ENCODE measurements at regions not wholly inside any gene's neighbourhood (a gene's known extent, or its start where the extent isn't known, plus 50 kb on each side); places are given as distances from the start of the nearest gene placed in this dataset.

GRCh38 chr17:77364381-77364911 lies 223.7 kb downstream of the SEC14L1 start:
- H3K27me3 ChIP-seq, result no peaks in the 10 kb centered on the region
- H3K36me3 ChIP-seq, result no peaks in the 10 kb centered on the region
- intact Hi-C loops (cut with DNase I), result no loop called here
- H3K27ac ChIP-seq, result peak overlapping the region; percentile 93
- TF ChIP-seq POLR2A (IDR thresholded peaks at IDR 0.05) (no peak), POLR2AphosphoS5 (IDR thresholded peaks at IDR 0.05; ENCODE audit: insufficient read depth in 1 of 2, low read depth in 1 of 2) (no peak), CTCF (IDR thresholded peaks at IDR 0.05) (no peak)
- no peaks in the 10 kb centered on the region for H3K9me3 ChIP-seq
- peaks cover 57% of the 10 kb centered on the region for H3K4me1 ChIP-seq
- no peak for DNase-seq (ENCODE audit: extremely low spot score in 2 of 2)
- H3K4me3 ChIP-seq, result no peak overlapping the region

GRCh38 chr17:77364941-77365583 lies 224.3 kb downstream of the SEC14L1 start:
- no peak overlapping the region for H3K4me3 ChIP-seq
- no peaks in the 10 kb centered on the region for H3K36me3 ChIP-seq
- H3K4me1 ChIP-seq, result peaks cover 63% of the 10 kb centered on the region
- no peaks in the 10 kb centered on the region for H3K9me3 ChIP-seq
- no peak for DNase-seq (ENCODE audit: extremely low spot score in 2 of 2)
- TF ChIP-seq POLR2AphosphoS5 (IDR thresholded peaks at IDR 0.05; ENCODE audit: insufficient read depth in 1 of 2, low read depth in 1 of 2) (no peak), POLR2A (IDR thresholded peaks at IDR 0.05) (no peak), CTCF (IDR thresholded peaks at IDR 0.05) (no peak)
- intact Hi-C loops (cut with DNase I), result no loop called here
- H3K27ac ChIP-seq, result peak overlapping the region; percentile 93
- H3K27me3 ChIP-seq, result no peaks in the 10 kb centered on the region

GRCh38 chr17:77365584-77366186 lies 224.9 kb downstream of the SEC14L1 start:
- peaks cover 69% of the 10 kb centered on the region for H3K4me1 ChIP-seq
- H3K27ac ChIP-seq, result peak overlapping the region; percentile 93
- H3K4me3 ChIP-seq, result no peak overlapping the region
- TF ChIP-seq POLR2A (IDR thresholded peaks at IDR 0.05) (no peak), POLR2AphosphoS5 (IDR thresholded peaks at IDR 0.05; ENCODE audit: insufficient read depth in 1 of 2, low read depth in 1 of 2) (peak in 1 of 2 donors; percentile 82)
- intact Hi-C loops (cut with DNase I), result no loop called here
- H3K9me3 ChIP-seq, result no peaks in the 10 kb centered on the region
- H3K27me3 ChIP-seq, result no peaks in the 10 kb centered on the region
- no peak for DNase-seq (ENCODE audit: extremely low spot score in 2 of 2)
- no peaks in the 10 kb centered on the region for H3K36me3 ChIP-seq

GRCh38 chr17:77366206-77366557 lies 225.4 kb downstream of the SEC14L1 start:
- intact Hi-C loops (cut with DNase I), result no loop called here
- no peaks in the 10 kb centered on the region for H3K36me3 ChIP-seq
- TF ChIP-seq CTCF (IDR thresholded peaks at IDR 0.05) (no peak), POLR2A (IDR thresholded peaks at IDR 0.05) (no peak), POLR2AphosphoS5 (IDR thresholded peaks at IDR 0.05; ENCODE audit: insufficient read depth in 1 of 2, low read depth in 1 of 2) (no peak)
- no peak overlapping the region for H3K4me3 ChIP-seq
- peak overlapping the region; percentile 93 for H3K27ac ChIP-seq
- peaks cover 74% of the 10 kb centered on the region for H3K4me1 ChIP-seq
- DNase-seq (ENCODE audit: extremely low spot score in 2 of 2), result no peak
- no peaks in the 10 kb centered on the region for H3K9me3 ChIP-seq
- no peaks in the 10 kb centered on the region for H3K27me3 ChIP-seq

GRCh38 chr17:77366558-77367245 lies 225.9 kb downstream of the SEC14L1 start:
- Histone ChIP-seq H3K9me3 (no peaks in the 10 kb centered on the region), H3K36me3 (no peaks in the 10 kb centered on the region), H3K4me1 (peaks cover 80% of the 10 kb centered on the region), H3K27ac (peak overlapping the region; percentile 93), H3K4me3 (no peak overlapping the region), H3K27me3 (no peaks in the 10 kb centered on the region)
- intact Hi-C loops (cut with DNase I), result no loop called here
- TF ChIP-seq POLR2A (IDR thresholded peaks at IDR 0.05) (no peak), POLR2AphosphoS5 (IDR thresholded peaks at IDR 0.05; ENCODE audit: insufficient read depth in 1 of 2, low read depth in 1 of 2) (no peak), CTCF (IDR thresholded peaks at IDR 0.05) (no peak)
- DNase-seq (ENCODE audit: extremely low spot score in 2 of 2), result no peak

Measured in vagina (tissue), 2 donors.